Kidney (tissue), 13 donors: ENCODE measurements at regions not wholly inside any gene's neighbourhood (a gene's known extent, or its start where the extent isn't known, plus 50 kb on each side); places are given as distances from the start of the nearest gene placed in this dataset.

ENCODE experiments used
- DNase-seq, 5 donors: peaks; one replicate each; pipeline ENCODE4 v3.0.0-alpha.2; 2013 to 2020
- FAIRE-seq: peaks from 2 replicates; lab custom pipeline; 2012; peaks lifted over from hg19 to GRCh38; lab: Jason Lieb, UNC
- H3K27ac ChIP-seq, 2 donors: one replicate each; pipeline ENCODE4 v1.7.0; 2013; ENCODE audit warnings: low read depth in 2 of 2, low read length in 2 of 2, inconsistent platforms in 1 of 2
- H3K27me3 ChIP-seq: one replicate; pipeline ENCODE4 v1.7.1; 2013; ENCODE audit warnings: low read length, inconsistent platforms; ENCODE audit not compliant: control insufficient read depth, insufficient read depth
- H3K36me3 ChIP-seq, 3 donors: one replicate each; pipeline versions ENCODE4 v1.7.0 to v1.7.1; 2013; ENCODE audit warnings: low read length in 3 of 3, control low read depth in 1 of 3, inconsistent platforms in 1 of 3; ENCODE audit not compliant: insufficient read depth in 3 of 3, control insufficient read depth in 2 of 3
- H3K4me1 ChIP-seq, 3 donors: one replicate each; pipeline versions ENCODE4 v1.7.0 to v1.7.1; 2013; ENCODE audit warnings: low read length in 3 of 3, inconsistent platforms in 1 of 3, low read depth in 1 of 3; ENCODE audit not compliant: control insufficient read depth in 2 of 3, insufficient read depth in 2 of 3
- H3K4me3 ChIP-seq, 3 donors: one replicate each; pipeline versions ENCODE4 v1.7.0 to v1.8.1; 2013; ENCODE audit warnings: low read length in 3 of 3, control low read depth in 1 of 3, inconsistent platforms in 1 of 3
- H3K9ac ChIP-seq, 3 donors: one replicate each; pipeline versions ENCODE4 v1.7.0 to v1.7.1; 2013; ENCODE audit warnings: low read length in 3 of 3, control low read depth in 1 of 3, inconsistent platforms in 1 of 3
- H3K9me3 ChIP-seq, 3 donors: one replicate each; pipeline versions ENCODE4 v1.7.0 to v1.7.1; 2013; ENCODE audit warnings: low read length in 3 of 3, control low read depth in 1 of 3, inconsistent platforms in 1 of 3; ENCODE audit not compliant: control insufficient read depth in 2 of 3, insufficient read depth in 1 of 3
- intact Hi-C: fragments of 100-400 bp; cut with DNase I; formaldehyde crosslinking; loops from one replicate; pipeline ENCODE4 v1.11.1; 2022
- TF ChIP-seq, protein P1 (sequence below): IDR thresholded peaks from 3 replicates; pipeline ENCODE4 v1.5.1; 2012; ENCODE audit warnings: mild to moderate bottlenecking, moderate library complexity, borderline replicate concordance; ENCODE audit not compliant: insufficient read depth; ENCODE audit errors: extremely low read depth
- donor health status: control.
- donor health status: control.
- donor health status: control.
- donor health status: control.
- donor health status: control.
- donor health status: DM: yes; HTN: yes; CAD: no.
- donor health status: Normal renal cell carcinoma (clear cell type).

- TF ChIP-seq, protein P1, sequence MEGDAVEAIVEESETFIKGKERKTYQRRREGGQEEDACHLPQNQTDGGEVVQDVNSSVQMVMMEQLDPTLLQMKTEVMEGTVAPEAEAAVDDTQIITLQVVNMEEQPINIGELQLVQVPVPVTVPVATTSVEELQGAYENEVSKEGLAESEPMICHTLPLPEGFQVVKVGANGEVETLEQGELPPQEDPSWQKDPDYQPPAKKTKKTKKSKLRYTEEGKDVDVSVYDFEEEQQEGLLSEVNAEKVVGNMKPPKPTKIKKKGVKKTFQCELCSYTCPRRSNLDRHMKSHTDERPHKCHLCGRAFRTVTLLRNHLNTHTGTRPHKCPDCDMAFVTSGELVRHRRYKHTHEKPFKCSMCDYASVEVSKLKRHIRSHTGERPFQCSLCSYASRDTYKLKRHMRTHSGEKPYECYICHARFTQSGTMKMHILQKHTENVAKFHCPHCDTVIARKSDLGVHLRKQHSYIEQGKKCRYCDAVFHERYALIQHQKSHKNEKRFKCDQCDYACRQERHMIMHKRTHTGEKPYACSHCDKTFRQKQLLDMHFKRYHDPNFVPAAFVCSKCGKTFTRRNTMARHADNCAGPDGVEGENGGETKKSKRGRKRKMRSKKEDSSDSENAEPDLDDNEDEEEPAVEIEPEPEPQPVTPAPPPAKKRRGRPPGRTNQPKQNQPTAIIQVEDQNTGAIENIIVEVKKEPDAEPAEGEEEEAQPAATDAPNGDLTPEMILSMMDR: no peak
- no peak overlapping the region for H3K4me3 ChIP-seq
- DNase-seq (no peak), FAIRE-seq (no peak)
- no peaks in the 10 kb centered on the region for H3K9me3 ChIP-seq
- H3K36me3 ChIP-seq: no peaks in the 10 kb centered on the region
- H3K4me1 ChIP-seq: no peaks in the 10 kb centered on the region
- no peak overlapping the region for H3K9ac ChIP-seq
- intact Hi-C loops: no loop called here
- no peaks in the 10 kb centered on the region for H3K27me3 ChIP-seq
- no peak overlapping the region for H3K27ac ChIP-seq
Measured at GRCh38 chr2:45311559-45311958, 299.5 kb downstream of the SRBD1 start.

DNA sequence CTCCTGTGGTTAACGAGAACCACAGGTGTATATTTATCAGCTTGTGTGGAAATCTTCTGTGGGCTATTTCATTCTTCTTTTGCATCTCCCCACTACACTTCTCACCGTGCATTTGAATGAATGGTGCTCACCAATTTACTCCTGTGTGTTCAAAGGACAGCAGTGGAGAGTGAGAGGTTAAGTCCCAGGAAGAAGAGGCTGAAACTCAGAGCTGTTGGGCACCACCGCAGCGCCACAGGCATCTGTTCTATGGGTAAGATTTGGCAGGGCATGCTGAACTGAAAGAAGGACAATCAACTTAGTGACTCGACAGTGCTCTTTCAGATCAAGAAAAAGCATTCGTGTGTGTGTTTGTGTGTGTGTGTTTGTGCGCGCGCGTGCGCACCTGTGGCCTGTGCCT is 297.9 kb upstream of the SIX2 start:
- Histone ChIP-seq H3K27ac (no peak overlapping the region), H3K27me3 (no peaks in the 10 kb centered on the region), H3K9me3 (no peaks in the 10 kb centered on the region), H3K4me1 (no peaks in the 10 kb centered on the region), H3K9ac (no peak overlapping the region), H3K36me3 (no peaks in the 10 kb centered on the region), H3K4me3 (no peak overlapping the region)
- DNase-seq (no peak), FAIRE-seq (no peak)
- TF ChIP-seq, protein P1: no peak
- intact Hi-C loops: no loop called here

DNA sequence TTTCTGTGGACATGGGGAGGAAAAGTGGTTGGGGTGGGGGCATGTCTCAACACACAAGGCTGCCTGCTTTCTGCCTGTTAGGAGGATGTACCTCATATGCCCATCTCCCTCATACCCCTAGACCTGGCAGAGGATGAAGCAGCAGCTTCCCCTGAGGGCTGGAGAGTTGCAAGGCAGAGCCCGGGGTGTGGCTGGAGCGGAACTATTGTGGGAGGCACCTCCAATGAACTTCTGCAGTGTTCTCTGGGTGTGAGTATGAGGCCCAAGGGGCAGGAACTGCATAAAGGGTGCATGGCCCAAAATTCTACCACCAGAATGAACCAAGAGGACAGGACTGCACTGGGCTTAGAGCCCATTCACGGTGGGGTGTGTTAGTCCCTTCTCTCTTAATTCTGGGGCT is 296.3 kb upstream of the SIX2 start:
- Histone ChIP-seq H3K9ac (no peak overlapping the region), H3K27ac (no peak overlapping the region), H3K27me3 (no peaks in the 10 kb centered on the region), H3K9me3 (no peaks in the 10 kb centered on the region), H3K36me3 (no peaks in the 10 kb centered on the region), H3K4me1 (no peaks in the 10 kb centered on the region), H3K4me3 (no peak overlapping the region)
- no peak for FAIRE-seq
- no peak for DNase-seq
- TF ChIP-seq, protein P1: no peak
- intact Hi-C loops: no loop called here
